Keratinocyte (primary cell): ENCODE measurements at regions not wholly inside any gene's neighbourhood (a gene's known extent, or its start where the extent isn't known, plus 50 kb on each side); places are given as distances from the start of the nearest gene placed in this dataset.
"Not testable (repeated sequence)": the region's sequence is repeated elsewhere in the genome, so short reads cannot be mapped to it uniquely, and the experiment has no call there.

Experiments
- DNase-seq: peaks from one replicate; pipeline ENCODE4 v3.0.0-alpha.2; 2011; ENCODE audit warnings: low read depth, missing footprints, low spot score
- FAIRE-seq: peaks from 2 replicates; lab custom pipeline; 2011; peaks lifted over from hg19 to GRCh38; lab: Jason Lieb, UNC
- H2AFZ ChIP-seq: 2 replicates; pipeline ENCODE4 v1.6.0; 2012; ENCODE audit warnings: low read length, control low read depth, inconsistent platforms; ENCODE audit not compliant: control insufficient read depth
- H3K27ac ChIP-seq: 2 replicates; pipeline ENCODE4 v1.5.1; 2011; ENCODE audit warnings: low read length; ENCODE audit not compliant: control insufficient read depth, insufficient read depth
- H3K27me3 ChIP-seq: 3 replicates; pipeline ENCODE4 v1.6.0; 2011; ENCODE audit warnings: low read length; ENCODE audit not compliant: control insufficient read depth, insufficient read depth; ENCODE audit errors: extremely low read depth
- H3K36me3 ChIP-seq, 2 experiments: 2 replicates in 1 of 2; 3 replicates in 1 of 2; pipeline ENCODE4 v1.5.1; 2011; ENCODE audit warnings: low read length in 2 of 2, mild to moderate bottlenecking in 1 of 2; ENCODE audit not compliant: control insufficient read depth in 2 of 2, insufficient read depth in 2 of 2; ENCODE audit errors: extremely low read depth in 1 of 2
- H3K4me1 ChIP-seq: 3 replicates; pipeline ENCODE4 v1.5.1; 2011; ENCODE audit warnings: low read length; ENCODE audit not compliant: control insufficient read depth, insufficient read depth; ENCODE audit errors: extremely low read depth
- H3K4me2 ChIP-seq: 3 replicates; pipeline ENCODE4 v1.6.0; 2011; ENCODE audit warnings: low read depth, low read length; ENCODE audit not compliant: control insufficient read depth, insufficient read depth; ENCODE audit errors: extremely low read depth
- H3K4me3 ChIP-seq, 3 experiments: fragments of 200-600 bp in 1 of 3; sonication (generic) in 1 of 3; 2 replicates in 2 of 3; 3 replicates in 1 of 3; pipeline ENCODE4 v1.5.1; 2011 to 2016; ENCODE audit warnings: low read length in 3 of 3, mild to moderate bottlenecking in 3 of 3, control low read depth in 2 of 3, inconsistent platforms in 1 of 3, low read depth in 1 of 3, mixed read lengths in 1 of 3, mixed run types in 1 of 3, moderate library complexity in 1 of 3; ENCODE audit not compliant: control insufficient read depth in 2 of 3, insufficient read depth in 2 of 3; ENCODE audit errors: extremely low read depth in 1 of 3
- H3K79me2 ChIP-seq: 2 replicates; pipeline ENCODE4 v1.6.0; 2012; ENCODE audit warnings: low read length; ENCODE audit not compliant: control insufficient read depth, insufficient read depth
- H3K9ac ChIP-seq: 3 replicates; pipeline ENCODE4 v1.6.0; 2011; ENCODE audit warnings: low read length; ENCODE audit not compliant: control insufficient read depth, insufficient read depth; ENCODE audit errors: extremely low read depth
- H3K9me1 ChIP-seq: 3 replicates; pipeline ENCODE4 v1.6.0; 2011; ENCODE audit warnings: low read length; ENCODE audit not compliant: control insufficient read depth, insufficient read depth; ENCODE audit errors: extremely low read depth
- H3K9me3 ChIP-seq: 2 replicates; pipeline ENCODE4 v1.5.1; 2012; ENCODE audit warnings: low read depth, low read length; ENCODE audit not compliant: control insufficient read depth
- H4K20me1 ChIP-seq: 3 replicates; pipeline ENCODE4 v1.6.0; 2011; ENCODE audit warnings: low read length; ENCODE audit not compliant: control insufficient read depth, insufficient read depth; ENCODE audit errors: extremely low read depth
- CTCF ChIP-seq, 3 experiments: IDR thresholded peaks in 1 of 3; conservative IDR thresholded peaks in 1 of 3; optimal IDR thresholded peaks in 1 of 3; 2 replicates in 2 of 3; 3 replicates in 1 of 3; pipeline versions ENCODE3 to v1.5.1; 2011; ENCODE audit warnings: low read length in 3 of 3, mild to moderate bottlenecking in 3 of 3, moderate library complexity in 2 of 3, control low read depth in 1 of 3, inconsistent platforms in 1 of 3; ENCODE audit not compliant: insufficient read depth in 2 of 3; ENCODE audit errors: extremely low read depth in 1 of 3
- EZH2 ChIP-seq: IDR thresholded peaks from one replicate; pipeline ENCODE4 v1.6.1; 2012; ENCODE audit warnings: inconsistent platforms, mild to moderate bottlenecking, low read length, moderate library complexity
- dilution Hi-C: fragments of 300-500 bp; cut with MboI; formaldehyde crosslinking; loops from one replicate; pipeline ENCODE4 v1.7.0; 2020; ENCODE audit warnings: low sequenced_read_pairs; ENCODE audit not compliant: extremely low pct_ligation_motif_present

GRCh38 chr7:57225666-57226065 lies 93.4 kb upstream of the ZNF479 start:
- no peak for FAIRE-seq
- Histone ChIP-seq H3K27ac (no peak overlapping the region), H3K9ac (no peak overlapping the region), H3K4me3 (no peak overlapping the region), H3K4me1 (no peaks in the 10 kb centered on the region), H3K36me3 (no peaks in the 10 kb centered on the region), H3K27me3 (no peaks in the 10 kb centered on the region), H3K4me2 (no peak overlapping the region), H3K9me1 (no peaks in the 10 kb centered on the region), H2AFZ (no peak overlapping the region), H4K20me1 (no peaks in the 10 kb centered on the region), H3K79me2 (no peaks in the 10 kb centered on the region), H3K9me3 (peaks cover 7% of the 10 kb centered on the region)
- TF ChIP-seq CTCF (optimal IDR thresholded peaks at IDR 0.05 in 1 of 3, IDR thresholded peaks at IDR 0.05 in 1 of 3, conservative IDR thresholded peaks at IDR 0.05 in 1 of 3; ENCODE audit: extremely low read depth in 1 of 3, insufficient read depth in 2 of 3, low read length in 3 of 3) (no peak), EZH2 (no peak)
- DNase-seq = no peak
- dilution Hi-C loops = no loop called here

- H2AFZ ChIP-seq, H3K27me3 ChIP-seq, H3K9me1 ChIP-seq, H3K4me1 ChIP-seq, H3K79me2 ChIP-seq, H3K36me3 ChIP-seq, H3K4me3 ChIP-seq, H3K27ac ChIP-seq, DNase-seq, H3K4me2 ChIP-seq, H4K20me1 ChIP-seq, H3K9ac ChIP-seq, dilution Hi-C loops, FAIRE-seq: not testable (repeated sequence)
- H3K9me3 ChIP-seq = peaks cover 11% of the 10 kb centered on the region
Observed at GRCh38 chr7:57241236-57241635, 109.0 kb upstream of the ZNF479 start.

- H2AFZ ChIP-seq, H3K79me2 ChIP-seq, FAIRE-seq, H3K4me3 ChIP-seq, H3K9me3 ChIP-seq, H3K27me3 ChIP-seq, H3K9ac ChIP-seq, H3K27ac ChIP-seq, dilution Hi-C loops, H3K9me1 ChIP-seq, H4K20me1 ChIP-seq, DNase-seq, H3K36me3 ChIP-seq, H3K4me1 ChIP-seq, H3K4me2 ChIP-seq: not testable (repeated sequence)
Observed at GRCh38 chr7:57243551-57243950, 111.3 kb upstream of the ZNF479 start.

- H3K9ac ChIP-seq, FAIRE-seq, H3K4me2 ChIP-seq, H2AFZ ChIP-seq, H4K20me1 ChIP-seq, H3K4me3 ChIP-seq, H3K36me3 ChIP-seq, dilution Hi-C loops, DNase-seq, H3K9me1 ChIP-seq, H3K4me1 ChIP-seq, H3K79me2 ChIP-seq, H3K9me3 ChIP-seq, H3K27ac ChIP-seq, H3K27me3 ChIP-seq: not testable (repeated sequence)
Observed at GRCh38 chr7:57244345-57244980, 112.2 kb upstream of the ZNF479 start.
